PC-9 (cell line): ENCODE measurements at regions not wholly inside any gene's neighbourhood (a gene's known extent, or its start where the extent isn't known, plus 50 kb on each side); places are given as distances from the start of the nearest gene placed in this dataset.

Source experiments
- BruUV-seq: library from RNA; stranded (reverse); fragments of 400-500 nt; replicated peaks from 2 replicates; lab custom pipeline; 2021; lab: Mats Ljungman, UMichigan
- CTCF ChIA-PET: fragments of 300-600 bp; sonication (Branson Sonifier 250); formaldehyde crosslinking; loops from one replicate; lab custom pipeline; 2022; ENCODE audit warnings: antibody characterized with exemption; lab: Charles Lee
- POLR2A ChIA-PET: fragments of 300-600 bp; sonication (Branson Sonifier 250); formaldehyde crosslinking; loops from one replicate; lab custom pipeline; 2022; ENCODE audit warnings: antibody characterized with exemption; ENCODE audit not compliant: unreplicated experiment; lab: Charles Lee
- DNase-seq, 2 experiments: peaks; one replicate each; pipeline versions ENCODE4 v3.0.0 to v3.0.0-alpha.2; 2015 to 2022; ENCODE audit warnings: mixed read lengths in 1 of 2
- H2AFZ ChIP-seq: fragments of 200-600 bp; sonication (generic); 2 replicates; pipeline ENCODE4 v1.8.1; 2017; ENCODE audit warnings: antibody characterized with exemption
- H3F3A ChIP-seq: fragments of 200-600 bp; sonication (generic); 2 replicates; pipeline ENCODE4 v1.8.1; 2017; ENCODE audit warnings: antibody characterized with exemption, mild to moderate bottlenecking, low read depth; ENCODE audit not compliant: insufficient read depth
- H3K27ac ChIP-seq: fragments of 200-600 bp; sonication (generic); 2 replicates; pipeline ENCODE4 v1.6.1; 2016; ENCODE audit warnings: mixed run types
- H3K27me3 ChIP-seq: fragments of 200-600 bp; sonication (generic); 2 replicates; pipeline ENCODE4 v1.6.1; 2016; ENCODE audit warnings: low read depth, mixed run types; ENCODE audit not compliant: insufficient read depth
- H3K36me3 ChIP-seq: fragments of 200-600 bp; sonication (generic); 2 replicates; pipeline ENCODE4 v1.6.1; 2016; ENCODE audit warnings: low read depth, mixed run types
- H3K4me1 ChIP-seq: fragments of 200-600 bp; sonication (generic); replicated peaks from 2 replicates; pipeline ENCODE4 v1.6.1; 2016; ENCODE audit warnings: mixed run types; ENCODE audit not compliant: insufficient read depth
- H3K4me2 ChIP-seq: fragments of 200-600 bp; sonication (generic); 2 replicates; pipeline ENCODE4 v1.6.1; 2017; ENCODE audit warnings: mixed run types
- H3K4me3 ChIP-seq: fragments of 200-600 bp; sonication (generic); 2 replicates; pipeline ENCODE4 v1.6.1; 2016; ENCODE audit warnings: mixed run types
- H3K79me2 ChIP-seq: fragments of 200-600 bp; sonication (generic); 2 replicates; pipeline ENCODE4 v1.6.1; 2017; ENCODE audit warnings: low read depth, mixed run types
- H3K9me2 ChIP-seq: fragments of 200-600 bp; sonication (generic); 2 replicates; pipeline ENCODE4 v1.8.1; 2017; ENCODE audit warnings: mild to moderate bottlenecking; ENCODE audit not compliant: insufficient read depth
- H3K9me3 ChIP-seq: fragments of 200-600 bp; sonication (generic); 2 replicates; pipeline ENCODE4 v1.8.1; 2016; ENCODE audit warnings: low read depth; ENCODE audit not compliant: insufficient read depth
- H4K20me1 ChIP-seq: fragments of 200-600 bp; sonication (generic); 2 replicates; pipeline ENCODE4 v1.8.1; 2017; ENCODE audit not compliant: insufficient read depth
- CTCF ChIP-seq: fragments of 200-600 bp; sonication (generic); conservative IDR thresholded peaks from 2 replicates; pipeline ENCODE4 v1.6.1; 2017; ENCODE audit warnings: mixed run types, antibody characterized with exemption, mild to moderate bottlenecking, moderate library complexity
- EZH2 ChIP-seq: fragments of 200-600 bp; sonication (generic); IDR thresholded peaks from 2 replicates; pipeline ENCODE4 v1.8.0; 2017; ENCODE audit warnings: antibody characterized with exemption, low read depth
- intact Hi-C: fragments of 100-400 bp; cut with micrococcal nuclease; formaldehyde crosslinking; loops from one replicate; pipeline ENCODE4 v1.10.0; 2022; ENCODE audit not compliant: unreplicated experiment

- no peaks in the 10 kb centered on the region for H3K36me3 ChIP-seq
- BruUV-seq: no TSS peak
- no peaks in the 10 kb centered on the region for H3K27me3 ChIP-seq
- ChIA-PET CTCF (no interaction called here), POLR2A (no interaction called here)
- no peaks in the 10 kb centered on the region for H4K20me1 ChIP-seq
- H3K9me3 ChIP-seq: no peaks in the 10 kb centered on the region
- no peaks in the 10 kb centered on the region for H3K79me2 ChIP-seq
- no peak overlapping the region for H3K27ac ChIP-seq
- no peaks in the 10 kb centered on the region for H3K4me1 ChIP-seq
- H2AFZ ChIP-seq: no peak overlapping the region
- no peak for DNase-seq
- no peaks in the 10 kb centered on the region for H3K9me2 ChIP-seq
- intact Hi-C loops: no loop called here
- no peak for TF ChIP-seq CTCF
- no peak for TF ChIP-seq EZH2
- no peaks in the 10 kb centered on the region for H3F3A ChIP-seq
- no peak overlapping the region for H3K4me2 ChIP-seq
- H3K4me3 ChIP-seq: no peak overlapping the region
Observed at GRCh38 chr14:84546236-84546635, 983.7 kb upstream of the FLRT2 start.

GRCh38 chr14:84554136-84554535 is 975.8 kb upstream of the FLRT2 start:
- Histone ChIP-seq H3K79me2 (no peaks in the 10 kb centered on the region), H2AFZ (no peak overlapping the region), H4K20me1 (no peaks in the 10 kb centered on the region), H3K4me3 (no peak overlapping the region), H3K27me3 (no peaks in the 10 kb centered on the region), H3K9me3 (no peaks in the 10 kb centered on the region), H3K27ac (no peak overlapping the region), H3K4me1 (no peaks in the 10 kb centered on the region), H3K4me2 (no peak overlapping the region), H3K9me2 (no peaks in the 10 kb centered on the region), H3K36me3 (no peaks in the 10 kb centered on the region), H3F3A (no peaks in the 10 kb centered on the region)
- TF ChIP-seq EZH2 (no peak), CTCF (no peak)
- intact Hi-C loops: no loop called here
- no peak for DNase-seq
- ChIA-PET POLR2A (no interaction called here), CTCF (no interaction called here)
- no TSS peak for BruUV-seq

- Histone ChIP-seq H3F3A (no peaks in the 10 kb centered on the region), H3K9me3 (no peaks in the 10 kb centered on the region), H4K20me1 (no peaks in the 10 kb centered on the region), H3K4me2 (no peak overlapping the region), H2AFZ (no peak overlapping the region), H3K79me2 (no peaks in the 10 kb centered on the region), H3K27me3 (no peaks in the 10 kb centered on the region), H3K27ac (no peak overlapping the region), H3K4me3 (no peak overlapping the region), H3K36me3 (no peaks in the 10 kb centered on the region), H3K9me2 (no peaks in the 10 kb centered on the region), H3K4me1 (no peaks in the 10 kb centered on the region)
- intact Hi-C loops: no loop called here
- POLR2A ChIA-PET: no interaction called here
- CTCF ChIA-PET: no interaction called here
- DNase-seq: no peak
- TF ChIP-seq EZH2 (no peak), CTCF (no peak)
- BruUV-seq: no TSS peak
Observed at GRCh38 chr14:84555493-84555892, 974.5 kb upstream of the FLRT2 start.
